ENCODE measurements at regions not wholly inside any gene's neighbourhood (a gene's known extent, or its start where the extent isn't known, plus 50 kb on each side); places are given as distances from the start of the nearest gene placed in this dataset.

GRCh38 chr9:13648068-13648467 lies 368.6 kb upstream of the MPDZ start:
- DNase-seq (ENCODE audit: low spot score) (no peak), FAIRE-seq (no peak), ATAC-seq (no peak)
- Histone ChIP-seq H3K27me3 (ENCODE audit: control insufficient read depth in 1 of 2, insufficient read depth in 2 of 2, low read length in 2 of 2) (no peaks in the 10 kb centered on the region), H3K36me3 (replicated peaks in 1 of 2; ENCODE audit: control insufficient read depth in 1 of 2, insufficient read depth in 2 of 2, low read length in 2 of 2) (no peaks in the 10 kb centered on the region), H4K20me1 (ENCODE audit: insufficient read depth, low read length) (no peaks in the 10 kb centered on the region), H3K4me2 (ENCODE audit: low read depth, low read length) (no peak overlapping the region), H3K4me3 (replicated peaks in 1 of 3; ENCODE audit: insufficient read depth in 1 of 3, low read depth in 2 of 3, low read length in 3 of 3) (no peak overlapping the region), H3K27ac (ENCODE audit: extremely low read length, insufficient read depth, low read length) (no peak overlapping the region), H2AFZ (ENCODE audit: low read length) (no peak overlapping the region), H3K4me1 (ENCODE audit: insufficient read depth, low read length) (no peaks in the 10 kb centered on the region), H3K9ac (ENCODE audit: insufficient read depth, low read depth, low read length) (no peak overlapping the region), H3K9me3 (ENCODE audit: low read length) (no peaks in the 10 kb centered on the region), H3K79me2 (ENCODE audit: insufficient read depth, low read length) (no peaks in the 10 kb centered on the region)
- in situ Hi-C loops (cut with HindIII; ENCODE audit: extremely low pct_ligation_motif_present, low pct_unique_long_range_greater_than_20kb) = no loop called here
- ChIA-PET POLR2A (no interaction called here), CTCF (ENCODE audit: low intra/inter-chr PET ratio, low total read pairs) (no interaction called here)
- no TSS peak for BruUV-seq (replicated peaks)
- intact Hi-C loops (cut with micrococcal nuclease; ENCODE audit: unreplicated experiment) = no loop called here
- no peak for TF ChIP-seq SRSF1 (optimal IDR thresholded peaks at IDR 0.05; ENCODE audit: low read depth, low read length)
- TF ChIP-seq POLR2G (IDR thresholded peaks at IDR 0.05; ENCODE audit: low read depth, low read length) = no peak
- TF ChIP-seq ZSCAN21 (CRISPR knock-in tag; IDR thresholded peaks at IDR 0.05; ENCODE audit: borderline replicate concordance) = no peak
- TF ChIP-seq ATAD3A (CRISPR knock-in tag; IDR thresholded peaks at IDR 0.05) = no peak
- TF ChIP-seq HMG20A (CRISPR knock-in tag; IDR thresholded peaks at IDR 0.05; ENCODE audit: borderline replicate concordance) = no peak
- no peak for TF ChIP-seq ZNF468 (CRISPR knock-in tag; IDR thresholded peaks at IDR 0.05)
- TF ChIP-seq DNMT3B (CRISPR knock-in tag; conservative IDR thresholded peaks at IDR 0.05) = no peak
- TF ChIP-seq ZNF597 (CRISPR knock-in tag; IDR thresholded peaks at IDR 0.05) = no peak
- TF ChIP-seq SMARCC2 (IDR thresholded peaks at IDR 0.05) = no peak
- no peak for TF ChIP-seq SMAD3 (CRISPR knock-in tag; IDR thresholded peaks at IDR 0.05)
- TF ChIP-seq ZNF780A (CRISPR knock-in tag; IDR thresholded peaks at IDR 0.05) = no peak
- no peak for TF ChIP-seq FOXA3 (CRISPR knock-in tag; IDR thresholded peaks at IDR 0.05)
- no peak for TF ChIP-seq ZNF331 (CRISPR knock-in tag; IDR thresholded peaks at IDR 0.05)
- no peak for TF ChIP-seq ZNF576 (CRISPR knock-in tag; IDR thresholded peaks at IDR 0.05)
- no peak for TF ChIP-seq RFXAP (CRISPR knock-in tag; IDR thresholded peaks at IDR 0.05; ENCODE audit: borderline replicate concordance)
- TF ChIP-seq ZBTB49 (CRISPR knock-in tag; IDR thresholded peaks at IDR 0.05; ENCODE audit: borderline replicate concordance) = no peak
- TF ChIP-seq ZNF18 (CRISPR knock-in tag; IDR thresholded peaks at IDR 0.05; ENCODE audit: insufficient replicate concordance) = no peak
